LNCaP clone FGC (cell line): ENCODE measurements at regions not wholly inside any gene's neighbourhood (a gene's known extent, or its start where the extent isn't known, plus 50 kb on each side); places are given as distances from the start of the nearest gene placed in this dataset.

Experiments
- DNase-seq: peaks from one replicate; pipeline ENCODE4 v3.0.0-alpha.2; 2011; ENCODE audit warnings: low read depth
- H3K4me3 ChIP-seq: 2 replicates; pipeline ENCODE4 v1.5.1; 2011; ENCODE audit warnings: mild to moderate bottlenecking, low read depth, low read length, control low read depth
- TF ChIP-seq, protein P1 (sequence below): IDR thresholded peaks from 2 replicates; pipeline ENCODE4 v1.5.1; 2012; ENCODE audit warnings: mild to moderate bottlenecking; ENCODE audit not compliant: control insufficient read depth, insufficient read depth; ENCODE audit errors: extremely low read depth

DNA sequence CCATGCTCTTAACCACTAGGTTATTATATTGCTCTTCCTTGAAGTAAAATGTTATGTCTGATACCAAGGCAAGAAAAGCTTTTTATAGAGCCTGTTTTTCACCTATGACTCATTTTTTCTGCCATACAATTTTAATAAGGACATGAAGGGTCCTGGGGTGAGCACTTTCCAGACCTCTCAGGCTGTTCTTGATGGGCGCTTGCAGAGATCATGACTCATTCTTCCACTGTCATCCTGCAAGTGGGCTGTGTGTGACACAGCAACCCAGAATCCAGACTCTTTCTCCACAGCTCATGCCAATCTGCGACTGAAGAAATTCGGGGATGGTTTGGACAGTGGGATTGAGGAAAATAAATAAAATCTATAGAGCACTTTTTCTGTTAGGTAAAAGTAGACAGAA lies 506.7 kb upstream of the NBEA start:
- TF ChIP-seq, protein P1, sequence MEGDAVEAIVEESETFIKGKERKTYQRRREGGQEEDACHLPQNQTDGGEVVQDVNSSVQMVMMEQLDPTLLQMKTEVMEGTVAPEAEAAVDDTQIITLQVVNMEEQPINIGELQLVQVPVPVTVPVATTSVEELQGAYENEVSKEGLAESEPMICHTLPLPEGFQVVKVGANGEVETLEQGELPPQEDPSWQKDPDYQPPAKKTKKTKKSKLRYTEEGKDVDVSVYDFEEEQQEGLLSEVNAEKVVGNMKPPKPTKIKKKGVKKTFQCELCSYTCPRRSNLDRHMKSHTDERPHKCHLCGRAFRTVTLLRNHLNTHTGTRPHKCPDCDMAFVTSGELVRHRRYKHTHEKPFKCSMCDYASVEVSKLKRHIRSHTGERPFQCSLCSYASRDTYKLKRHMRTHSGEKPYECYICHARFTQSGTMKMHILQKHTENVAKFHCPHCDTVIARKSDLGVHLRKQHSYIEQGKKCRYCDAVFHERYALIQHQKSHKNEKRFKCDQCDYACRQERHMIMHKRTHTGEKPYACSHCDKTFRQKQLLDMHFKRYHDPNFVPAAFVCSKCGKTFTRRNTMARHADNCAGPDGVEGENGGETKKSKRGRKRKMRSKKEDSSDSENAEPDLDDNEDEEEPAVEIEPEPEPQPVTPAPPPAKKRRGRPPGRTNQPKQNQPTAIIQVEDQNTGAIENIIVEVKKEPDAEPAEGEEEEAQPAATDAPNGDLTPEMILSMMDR: no peak
- no peak for DNase-seq
- H3K4me3 ChIP-seq: no peak overlapping the region

DNA sequence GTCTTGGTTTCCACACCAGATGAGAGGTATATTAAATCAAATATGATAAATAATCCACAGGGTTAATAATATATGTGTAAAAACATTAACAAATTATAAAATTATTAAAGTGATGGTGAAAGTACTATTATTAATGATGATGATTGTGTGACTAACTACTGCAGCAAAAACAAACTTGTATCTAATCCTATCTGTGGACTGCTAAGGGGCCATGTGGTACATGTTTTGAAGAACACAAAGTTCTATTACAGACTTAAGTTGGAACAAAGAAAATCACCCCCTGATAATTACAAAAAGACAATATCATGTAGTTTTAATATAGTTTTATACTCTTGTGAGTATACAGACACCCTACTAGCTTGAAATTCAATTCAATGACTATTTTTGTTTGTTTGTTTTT lies 504.2 kb upstream of the NBEA start:
- no peak for DNase-seq
- TF ChIP-seq, protein P1: no peak
- H3K4me3 ChIP-seq: no peak overlapping the region

DNA sequence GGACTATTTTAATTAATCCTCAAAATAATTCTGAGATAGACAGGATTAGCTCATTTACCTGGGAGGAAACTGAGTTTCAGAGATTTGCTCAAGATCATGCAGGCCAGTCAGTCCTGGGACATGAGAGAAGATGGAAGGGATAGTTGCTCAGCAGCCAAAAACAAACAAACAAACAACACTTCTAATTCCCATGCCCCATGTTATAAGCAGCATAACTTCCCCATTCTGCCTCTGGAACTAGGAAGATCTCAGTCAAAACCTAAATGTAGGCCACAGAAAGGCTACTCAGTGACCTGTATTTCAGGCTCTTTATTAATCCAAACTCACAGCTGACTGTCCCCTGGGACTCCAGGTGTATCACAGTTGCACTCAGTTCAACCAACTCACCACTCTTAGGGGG lies 489.2 kb upstream of the NBEA start:
- no peak for DNase-seq
- no peak overlapping the region for H3K4me3 ChIP-seq
- TF ChIP-seq, protein P1: no peak

DNA sequence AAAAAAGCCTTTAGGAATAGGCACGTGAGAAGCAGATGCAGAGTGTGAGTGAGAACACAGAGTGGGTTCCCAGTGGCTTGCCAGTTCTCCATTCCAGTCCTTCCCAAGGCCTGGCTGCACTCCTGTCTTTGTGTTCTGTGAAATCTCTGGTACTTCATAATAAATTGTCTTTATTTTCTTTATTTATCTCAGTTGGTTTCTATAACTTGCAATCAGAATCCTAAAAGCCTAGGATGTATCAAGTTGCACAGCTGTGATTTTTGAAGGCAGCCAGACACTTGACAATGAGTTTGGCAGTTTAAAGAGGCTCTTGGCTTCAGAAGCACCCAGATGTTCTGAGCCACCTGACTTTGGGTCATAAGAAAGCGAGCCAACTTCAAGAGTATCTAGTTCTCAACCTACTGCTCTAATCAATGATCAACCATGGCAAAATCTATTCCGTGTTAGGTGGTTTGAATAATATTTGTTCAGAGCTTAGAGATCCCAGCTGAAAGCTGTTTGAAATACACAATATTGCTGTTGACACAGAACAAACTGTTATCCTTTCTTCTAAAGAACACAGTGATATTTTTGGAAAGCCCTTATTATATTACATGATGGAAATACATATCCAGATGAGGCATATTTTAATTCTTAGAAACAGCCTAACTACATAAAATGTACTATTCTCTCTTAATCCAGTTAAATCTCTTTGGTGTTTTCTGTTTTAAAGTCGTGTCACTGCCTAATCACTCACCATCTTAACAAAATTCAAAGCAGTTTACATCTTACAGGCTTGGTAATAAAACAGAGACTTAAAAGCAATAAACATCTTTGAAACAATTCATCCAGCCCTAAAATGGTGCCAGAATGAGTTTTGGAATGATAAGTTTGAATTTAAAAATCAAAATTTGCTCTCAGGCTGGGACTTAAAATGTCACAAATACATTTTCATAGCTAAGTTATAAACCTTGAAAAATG lies 483.0 kb upstream of the NBEA start:
- DNase-seq: no peak
- TF ChIP-seq, protein P1: no peak

DNA sequence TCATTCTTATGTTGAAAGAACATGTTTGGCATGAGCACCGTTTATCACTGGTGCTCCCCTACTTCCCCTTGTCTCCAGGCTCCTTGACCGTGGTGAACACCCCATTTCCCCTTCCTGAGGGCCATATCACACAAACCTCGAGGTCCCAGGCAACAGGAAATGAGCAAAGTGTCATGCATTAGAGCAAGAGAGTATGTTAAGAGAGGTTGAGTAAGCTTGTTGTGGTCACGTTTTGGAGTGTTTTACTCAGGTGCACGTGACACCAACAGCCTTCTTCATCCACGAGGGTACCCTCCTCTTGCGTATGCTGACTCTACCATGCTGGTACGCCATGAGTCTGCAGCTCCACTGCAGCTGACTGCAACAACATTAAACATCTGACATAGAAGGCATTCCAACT lies 482.2 kb upstream of the NBEA start:
- DNase-seq: no peak

More for the DNA sequence above, 483.0 kb upstream of the NBEA start:
- no peak overlapping the region for H3K4me3 ChIP-seq

DNA sequence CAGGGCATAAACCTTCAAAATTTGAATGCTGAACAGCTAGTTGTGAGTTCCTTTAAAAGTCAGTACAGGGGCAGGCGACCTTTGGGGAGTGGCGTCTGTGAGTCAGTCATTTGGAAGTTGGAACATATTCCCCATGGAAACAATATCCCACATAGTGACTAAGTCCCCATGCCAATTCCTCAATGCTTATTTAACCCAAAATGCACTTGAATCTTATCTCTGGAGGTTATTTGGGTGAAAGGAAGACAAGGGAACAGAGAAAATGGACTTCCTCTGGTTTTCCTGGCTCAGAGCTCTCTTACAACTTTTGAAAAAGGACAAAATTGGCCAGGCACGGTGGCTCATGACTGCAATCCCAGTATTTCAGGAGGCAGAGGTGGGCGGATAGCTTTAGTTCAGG lies 479.2 kb upstream of the NBEA start:
- DNase-seq: no peak
- TF ChIP-seq, protein P1: no peak

More for the DNA sequence above, 482.2 kb upstream of the NBEA start:
- no peak overlapping the region for H3K4me3 ChIP-seq
- TF ChIP-seq, protein P1: no peak

More for the DNA sequence above, 479.2 kb upstream of the NBEA start:
- no peak overlapping the region for H3K4me3 ChIP-seq
